Colonic mucosa (tissue), 4 donors: ENCODE measurements at regions not wholly inside any gene's neighbourhood (a gene's known extent, or its start where the extent isn't known, plus 50 kb on each side); places are given as distances from the start of the nearest gene placed in this dataset.

ENCODE experiments used
- DNase-seq: peaks from one replicate; pipeline ENCODE4 v3.0.0-alpha.2; 2020
- H3K27ac ChIP-seq: fragments of 200-600 bp; one replicate; pipeline ENCODE4 v1.8.0; 2021
- H3K27me3 ChIP-seq: fragments of 200-600 bp; one replicate; pipeline ENCODE4 v1.8.0; 2021
- H3K36me3 ChIP-seq: fragments of 200-600 bp; one replicate; pipeline ENCODE4 v1.8.0; 2021
- H3K4me1 ChIP-seq: fragments of 200-600 bp; one replicate; pipeline ENCODE4 v1.8.0; 2021; ENCODE audit warnings: mild to moderate bottlenecking
- H3K4me3 ChIP-seq: fragments of 200-600 bp; one replicate; pipeline ENCODE4 v1.8.0; 2021
- H3K9ac ChIP-seq, 2 donors: one replicate each; pipeline ENCODE4 v1.7.0; 2013; ENCODE audit warnings: control low read depth in 2 of 2, low read depth in 2 of 2, low read length in 2 of 2
- H3K9me3 ChIP-seq: fragments of 200-600 bp; one replicate; pipeline ENCODE4 v1.8.0; 2021
- CTCF ChIP-seq: fragments of 200-600 bp; IDR thresholded peaks from one replicate; pipeline ENCODE4 v1.8.0; 2022; ENCODE audit warnings: antibody characterized with exemption, mild to moderate bottlenecking
- intact Hi-C: fragments of 100-400 bp; cut with DNase I; formaldehyde crosslinking; loops from one replicate; pipeline ENCODE4 v1.14.1; 2022
- donor health status: healthy.
- donor health status: DM: no; HTN: no; CAD: no.
- donor health status: DM: no; HTN: no; CAD: no.

DNA sequence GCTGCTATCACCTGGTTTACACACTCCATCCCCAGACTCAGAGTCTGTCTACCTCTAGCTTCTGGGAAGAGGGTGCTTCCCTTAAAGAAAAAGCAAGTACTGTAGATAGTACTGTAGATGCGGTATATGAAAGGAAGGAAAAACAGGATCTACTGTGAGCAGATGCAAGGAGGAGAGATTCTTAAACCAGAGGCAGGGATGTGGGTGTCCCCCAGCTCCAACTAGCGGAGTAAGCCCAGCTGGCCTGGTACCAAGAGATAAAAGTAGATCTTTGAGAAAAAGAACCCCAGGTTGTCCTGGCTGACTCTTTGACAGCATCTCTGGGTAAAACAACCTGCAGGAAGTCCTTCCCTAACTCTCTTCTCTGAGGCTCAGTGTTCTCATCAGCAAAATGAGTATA is 523.7 kb upstream of the PROK2 start:
- no peak for DNase-seq
- intact Hi-C loops = no loop called here
- no peak for TF ChIP-seq CTCF

GRCh38 chr3:72307438-72308115 is 522.6 kb upstream of the PROK2 start:
- Histone ChIP-seq H3K36me3 (no peaks in the 10 kb centered on the region), H3K4me3 (no peak overlapping the region), H3K27ac (no peak overlapping the region), H3K27me3 (no peaks in the 10 kb centered on the region), H3K4me1 (peaks cover 4% of the 10 kb centered on the region), H3K9me3 (no peaks in the 10 kb centered on the region), H3K9ac (no peak overlapping the region)
- intact Hi-C loops = no loop called here
- TF ChIP-seq CTCF = no peak
- DNase-seq = no peak

More for the DNA sequence above, 523.7 kb upstream of the PROK2 start:
- Histone ChIP-seq H3K9ac (no peak overlapping the region), H3K9me3 (no peaks in the 10 kb centered on the region), H3K27me3 (no peaks in the 10 kb centered on the region), H3K4me3 (no peak overlapping the region), H3K4me1 (peaks cover 4% of the 10 kb centered on the region), H3K36me3 (no peaks in the 10 kb centered on the region), H3K27ac (no peak overlapping the region)

GRCh38 chr3:72306800-72307341 is 521.9 kb upstream of the PROK2 start:
- H3K27ac ChIP-seq = no peak overlapping the region
- DNase-seq = no peak
- intact Hi-C loops = no loop called here
- peaks cover 4% of the 10 kb centered on the region for H3K4me1 ChIP-seq
- TF ChIP-seq CTCF = no peak
- H3K9ac ChIP-seq = no peak overlapping the region
- no peaks in the 10 kb centered on the region for H3K36me3 ChIP-seq
- H3K9me3 ChIP-seq = no peaks in the 10 kb centered on the region
- no peak overlapping the region for H3K4me3 ChIP-seq
- H3K27me3 ChIP-seq = no peaks in the 10 kb centered on the region

GRCh38 chr3:72303926-72304325 is 519.0 kb upstream of the PROK2 start:
- H3K4me1 ChIP-seq = no peaks in the 10 kb centered on the region
- no peak for TF ChIP-seq CTCF
- no peaks in the 10 kb centered on the region for H3K36me3 ChIP-seq
- H3K9me3 ChIP-seq = no peaks in the 10 kb centered on the region
- H3K27me3 ChIP-seq = no peaks in the 10 kb centered on the region
- DNase-seq = no peak
- no peak overlapping the region for H3K27ac ChIP-seq
- H3K4me3 ChIP-seq = no peak overlapping the region
- intact Hi-C loops = no loop called here
- H3K9ac ChIP-seq = no peak overlapping the region

GRCh38 chr3:72301779-72302178 is 516.8 kb upstream of the PROK2 start:
- Histone ChIP-seq H3K9me3 (no peaks in the 10 kb centered on the region), H3K9ac (no peak overlapping the region), H3K4me1 (no peaks in the 10 kb centered on the region), H3K27me3 (no peaks in the 10 kb centered on the region), H3K27ac (no peak overlapping the region), H3K4me3 (no peak overlapping the region), H3K36me3 (no peaks in the 10 kb centered on the region)
- DNase-seq = peak; percentile 30
- intact Hi-C loops = no loop called here
- no peak for TF ChIP-seq CTCF
